ENCODE measurements at regions not wholly inside any gene's neighbourhood (a gene's known extent, or its start where the extent isn't known, plus 50 kb on each side); places are given as distances from the start of the nearest gene placed in this dataset.

- TF ChIP-seq CTCF (IDR thresholded peaks at IDR 0.05): no peak
- TF ChIP-seq POLR2AphosphoS5 (IDR thresholded peaks at IDR 0.05): no peak
- no peak for TF ChIP-seq EP300 (IDR thresholded peaks at IDR 0.05)
- no peak for TF ChIP-seq POLR2A (IDR thresholded peaks at IDR 0.05)
Observed at GRCh38 chr16:26727848-26728247, 338.9 kb upstream of the C16orf82 start.

All from upper lobe of left lung (tissue), 4 donors.